Mesothelial cell of epicardium (in vitro differentiated cells): ENCODE measurements at regions not wholly inside any gene's neighbourhood (a gene's known extent, or its start where the extent isn't known, plus 50 kb on each side); places are given as distances from the start of the nearest gene placed in this dataset.

Experiments used
- DNase-seq, 2 experiments: peaks; one replicate each; pipeline ENCODE4 v3.0.0; 2021; ENCODE audit warnings: low spot score in 2 of 2; ENCODE audit not compliant: unreplicated experiment in 2 of 2
- H3K27ac Mint-ChIP-seq: 2 replicates; pipeline ENCODE4 v1.8.0; 2021; ENCODE audit warnings: mixed read lengths
- H3K27me3 Mint-ChIP-seq: 2 replicates; pipeline ENCODE4 v1.8.0; 2021; ENCODE audit warnings: low read depth, mixed read lengths
- H3K36me3 Mint-ChIP-seq: 2 replicates; pipeline ENCODE4 v1.8.0; 2021; ENCODE audit warnings: mixed read lengths
- H3K4me1 Mint-ChIP-seq: 2 replicates; pipeline ENCODE4 v1.8.0; 2021; ENCODE audit warnings: mixed read lengths
- H3K4me3 Mint-ChIP-seq: 2 replicates; pipeline ENCODE4 v1.8.0; 2021; ENCODE audit warnings: mild to moderate bottlenecking, moderate library complexity, mixed read lengths
- H3K9me3 Mint-ChIP-seq: 2 replicates; pipeline ENCODE4 v1.8.0; 2021; ENCODE audit warnings: mixed read lengths
- CTCF ChIP-seq: fragments of 200-600 bp; sonication (generic); IDR thresholded peaks from one replicate; pipeline ENCODE4 v1.5.0; 2021; ENCODE audit warnings: antibody characterized with exemption; ENCODE audit not compliant: unreplicated experiment

- Mint-ChIP-seq H3K4me3 (no peak overlapping the region), H3K4me1 (peaks cover 7% of the 10 kb centered on the region), H3K27ac (no peak overlapping the region)
Measured at GRCh38 chr7:15845868-15846267, 159.4 kb upstream of the MEOX2 start.

GRCh38 chr7:15845461-15845860 is 159.0 kb upstream of the MEOX2 start:
- H3K9me3 Mint-ChIP-seq, result no peaks in the 10 kb centered on the region
- H3K36me3 Mint-ChIP-seq, result no peaks in the 10 kb centered on the region
- no peak for DNase-seq
- no peak overlapping the region for H3K4me3 Mint-ChIP-seq
- no peak overlapping the region for H3K27ac Mint-ChIP-seq
- TF ChIP-seq CTCF, result no peak
- H3K27me3 Mint-ChIP-seq, result no peaks in the 10 kb centered on the region
- H3K4me1 Mint-ChIP-seq, result peaks cover 8% of the 10 kb centered on the region

More at GRCh38 chr7:15845868-15846267, 159.4 kb upstream of the MEOX2 start:
- no peaks in the 10 kb centered on the region for H3K27me3 Mint-ChIP-seq
- H3K36me3 Mint-ChIP-seq, result no peaks in the 10 kb centered on the region
- no peak for TF ChIP-seq CTCF
- no peak for DNase-seq
- no peaks in the 10 kb centered on the region for H3K9me3 Mint-ChIP-seq

- H3K9me3 Mint-ChIP-seq, result no peaks in the 10 kb centered on the region
- H3K27me3 Mint-ChIP-seq, result no peaks in the 10 kb centered on the region
- peaks cover 28% of the 10 kb centered on the region for H3K4me1 Mint-ChIP-seq
- H3K36me3 Mint-ChIP-seq, result no peaks in the 10 kb centered on the region
- H3K27ac Mint-ChIP-seq, result peak overlapping the region; percentile 72
- DNase-seq, result peak in 1 of 2 experiments; percentile 40
- H3K4me3 Mint-ChIP-seq, result peak overlapping the region; percentile 71
- no peak for TF ChIP-seq CTCF
Measured at GRCh38 chr7:15839416-15840100, 153.1 kb upstream of the MEOX2 start.

GRCh38 chr7:15838265-15838664 is 151.8 kb upstream of the MEOX2 start:
- H3K27me3 Mint-ChIP-seq, result no peaks in the 10 kb centered on the region
- no peak for TF ChIP-seq CTCF
- no peaks in the 10 kb centered on the region for H3K9me3 Mint-ChIP-seq
- H3K4me3 Mint-ChIP-seq, result no peak overlapping the region
- no peaks in the 10 kb centered on the region for H3K36me3 Mint-ChIP-seq
- H3K27ac Mint-ChIP-seq, result no peak overlapping the region
- peaks cover 28% of the 10 kb centered on the region for H3K4me1 Mint-ChIP-seq
- no peak for DNase-seq

GRCh38 chr7:15837306-15837950 is 150.9 kb upstream of the MEOX2 start:
- DNase-seq, result no peak
- TF ChIP-seq CTCF, result no peak
- H3K9me3 Mint-ChIP-seq, result no peaks in the 10 kb centered on the region
- no peak overlapping the region for H3K4me3 Mint-ChIP-seq
- H3K27me3 Mint-ChIP-seq, result no peaks in the 10 kb centered on the region
- peaks cover 28% of the 10 kb centered on the region for H3K4me1 Mint-ChIP-seq
- H3K36me3 Mint-ChIP-seq, result no peaks in the 10 kb centered on the region
- H3K27ac Mint-ChIP-seq, result peak overlapping the region; percentile 43
